ENCODE measurements at regions not wholly inside any gene's neighbourhood (a gene's known extent, or its start where the extent isn't known, plus 50 kb on each side); places are given as distances from the start of the nearest gene placed in this dataset.

DNA sequence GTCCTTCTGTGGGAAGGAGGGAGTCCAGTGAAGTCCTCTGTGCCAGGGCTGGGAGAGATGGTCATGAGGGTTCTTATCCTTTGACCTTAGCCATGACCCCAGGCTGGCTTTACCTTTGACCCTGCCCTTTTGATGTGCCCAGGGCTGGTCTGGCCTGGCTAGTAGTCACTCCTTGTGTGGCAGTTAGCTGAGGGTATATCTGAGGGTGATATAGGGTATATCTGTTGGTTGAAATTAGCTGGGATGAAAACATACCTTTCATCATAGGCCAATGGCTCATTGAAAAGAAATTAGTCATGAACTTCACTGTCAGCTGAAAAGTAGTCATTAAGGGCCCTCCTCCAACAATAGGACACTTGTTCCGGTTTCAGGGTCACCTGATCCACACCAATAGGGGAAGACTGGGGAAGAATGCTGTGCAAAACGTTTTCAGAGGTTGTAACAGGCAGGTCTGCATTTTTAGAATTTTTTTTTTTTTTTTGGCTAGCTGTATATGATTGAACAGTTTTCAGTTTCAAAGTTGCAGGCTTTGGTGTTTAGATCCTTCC is 74.6 kb upstream of the STOX2 start:
- TF ChIP-seq, protein P1, sequence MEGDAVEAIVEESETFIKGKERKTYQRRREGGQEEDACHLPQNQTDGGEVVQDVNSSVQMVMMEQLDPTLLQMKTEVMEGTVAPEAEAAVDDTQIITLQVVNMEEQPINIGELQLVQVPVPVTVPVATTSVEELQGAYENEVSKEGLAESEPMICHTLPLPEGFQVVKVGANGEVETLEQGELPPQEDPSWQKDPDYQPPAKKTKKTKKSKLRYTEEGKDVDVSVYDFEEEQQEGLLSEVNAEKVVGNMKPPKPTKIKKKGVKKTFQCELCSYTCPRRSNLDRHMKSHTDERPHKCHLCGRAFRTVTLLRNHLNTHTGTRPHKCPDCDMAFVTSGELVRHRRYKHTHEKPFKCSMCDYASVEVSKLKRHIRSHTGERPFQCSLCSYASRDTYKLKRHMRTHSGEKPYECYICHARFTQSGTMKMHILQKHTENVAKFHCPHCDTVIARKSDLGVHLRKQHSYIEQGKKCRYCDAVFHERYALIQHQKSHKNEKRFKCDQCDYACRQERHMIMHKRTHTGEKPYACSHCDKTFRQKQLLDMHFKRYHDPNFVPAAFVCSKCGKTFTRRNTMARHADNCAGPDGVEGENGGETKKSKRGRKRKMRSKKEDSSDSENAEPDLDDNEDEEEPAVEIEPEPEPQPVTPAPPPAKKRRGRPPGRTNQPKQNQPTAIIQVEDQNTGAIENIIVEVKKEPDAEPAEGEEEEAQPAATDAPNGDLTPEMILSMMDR (IDR thresholded peaks at IDR 0.05) = no peak
- no peak for TF ChIP-seq POLR2A (IDR thresholded peaks at IDR 0.05)

Data from right lobe of liver (tissue), 4 donors.